HUDEP-2 (cell line): ENCODE measurements at regions not wholly inside any gene's neighbourhood (a gene's known extent, or its start where the extent isn't known, plus 50 kb on each side); places are given as distances from the start of the nearest gene placed in this dataset.

ENCODE experiments used
- DNase-seq, 76 experiments: peaks; one replicate each; lab custom pipeline; 2025; ENCODE audit not compliant: unreplicated experiment in 76 of 76; lab: John Stamatoyannopoulos, UW

DNA sequence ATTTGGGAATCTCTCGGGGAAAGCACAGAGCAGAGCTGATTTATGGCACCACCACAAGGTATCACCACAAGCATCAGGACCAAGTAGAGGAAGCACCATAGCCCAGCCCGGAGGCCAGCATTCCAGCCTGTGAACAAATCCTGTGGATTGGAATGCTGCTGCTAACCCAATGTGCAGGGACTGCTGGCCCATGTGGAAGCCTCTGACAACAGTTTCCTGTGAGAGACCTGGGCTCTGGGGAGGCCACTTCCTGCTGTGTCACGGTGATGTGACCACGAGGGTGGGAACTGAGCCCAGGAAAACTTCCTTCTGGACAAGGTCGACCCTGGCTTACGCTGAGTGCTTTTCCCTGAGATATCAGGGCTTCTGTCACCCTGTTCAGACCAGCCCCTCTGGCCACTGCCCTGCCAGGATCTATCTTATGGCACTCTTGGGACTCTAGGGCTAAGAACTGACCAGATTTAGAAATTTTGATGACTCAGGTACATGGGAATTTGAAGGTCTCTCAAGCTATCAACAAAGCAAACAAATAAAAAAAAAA is 88.3 kb upstream of the NGF start:
- DNase-seq, result no peak

DNA sequence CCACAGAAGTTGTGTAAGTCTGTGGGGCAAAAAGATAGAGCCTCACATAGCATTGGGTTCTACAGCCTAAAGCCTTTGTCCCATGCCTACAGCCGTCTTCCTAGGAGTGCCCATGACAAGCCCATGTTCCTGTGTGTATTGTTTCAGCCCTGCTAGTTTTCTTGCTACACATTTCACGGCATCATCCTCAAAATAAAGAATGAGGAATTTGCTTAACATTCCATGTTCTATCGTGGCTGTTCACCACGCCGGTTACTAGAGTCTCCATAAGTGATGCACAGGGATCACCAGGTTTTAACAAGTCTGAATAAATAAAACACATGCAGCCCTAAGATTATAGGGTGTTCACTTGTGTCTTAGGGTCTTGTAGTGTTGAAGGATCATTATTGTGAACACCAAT is 87.4 kb upstream of the NGF start:
- no peak for DNase-seq

DNA sequence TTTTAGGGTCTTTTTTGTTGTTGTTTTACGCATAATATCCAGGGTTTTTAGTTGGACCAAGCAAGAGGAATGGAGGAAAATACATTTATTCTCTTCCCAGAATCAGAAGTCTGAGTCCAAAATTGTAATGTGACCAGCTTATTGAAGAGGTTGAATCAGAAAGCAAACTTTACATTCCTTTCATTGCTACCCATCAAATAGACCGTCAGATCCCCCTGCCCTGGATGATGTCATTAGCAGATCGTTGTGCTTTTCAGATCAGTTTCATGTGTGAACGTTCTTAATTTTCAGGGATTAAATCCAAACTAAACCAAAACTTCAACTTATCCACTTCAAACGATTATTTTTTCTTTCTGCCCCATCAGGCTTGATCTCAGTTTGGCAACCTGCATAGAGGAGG is 85.7 kb upstream of the NGF start:
- no peak for DNase-seq

DNA sequence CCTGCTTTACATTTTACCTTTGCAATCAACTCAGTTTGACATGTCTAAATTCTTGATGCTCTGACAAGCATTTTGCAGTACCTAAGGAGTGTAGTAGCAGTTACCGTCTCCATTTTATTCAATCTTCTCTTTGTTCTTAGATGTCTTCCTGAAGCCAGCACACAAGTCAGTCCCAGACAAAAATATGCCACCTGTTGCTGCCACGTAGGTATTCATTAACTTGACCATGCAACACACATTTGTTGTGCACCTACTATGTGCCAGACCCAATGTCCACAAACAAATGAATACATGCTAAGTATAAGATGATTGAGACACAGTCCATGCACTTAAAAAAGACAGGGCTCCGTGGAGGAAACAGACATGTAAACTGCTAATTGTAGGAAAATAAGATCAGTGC is 81.5 kb upstream of the NGF start:
- DNase-seq, result no peak

DNA sequence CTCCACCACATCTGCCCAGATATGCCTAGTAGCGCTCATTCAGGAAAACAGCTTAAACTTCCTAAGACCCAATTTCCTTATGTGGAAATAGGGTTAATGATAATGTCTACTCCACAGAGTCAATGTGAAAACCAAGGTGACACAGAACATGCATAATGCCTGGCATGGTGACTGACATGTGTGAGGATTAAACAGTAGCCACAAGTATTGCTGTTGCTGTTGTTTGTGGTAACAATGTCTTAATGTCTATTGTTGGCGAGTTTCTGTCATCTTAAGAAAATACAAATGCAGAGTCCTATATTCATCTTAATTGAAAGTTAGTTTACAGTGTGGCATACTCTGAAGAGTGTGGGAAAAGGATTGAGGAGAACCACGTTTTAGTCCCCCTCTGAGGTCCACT is 75.6 kb upstream of the NGF start:
- no peak for DNase-seq

DNA sequence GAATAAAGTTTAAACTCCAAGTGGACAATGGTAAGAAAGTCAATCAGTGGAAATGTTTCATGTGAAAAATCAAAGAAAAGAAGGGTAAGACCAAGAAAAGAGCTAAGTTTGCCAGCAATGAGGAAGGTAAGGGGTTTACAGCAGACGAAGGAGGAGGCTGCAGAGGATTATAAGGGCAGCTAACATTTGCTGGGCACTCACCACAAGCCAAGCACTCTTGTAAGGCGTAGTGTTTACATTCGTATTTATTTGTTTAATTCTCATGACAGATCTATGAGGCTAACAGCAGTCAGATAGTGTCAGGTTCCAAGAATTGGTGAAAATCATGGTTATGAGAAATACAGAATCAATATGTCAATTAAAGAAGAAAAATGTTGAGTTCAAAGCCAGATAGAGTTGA is 75.2 kb upstream of the NGF start:
- DNase-seq, result no peak

DNA sequence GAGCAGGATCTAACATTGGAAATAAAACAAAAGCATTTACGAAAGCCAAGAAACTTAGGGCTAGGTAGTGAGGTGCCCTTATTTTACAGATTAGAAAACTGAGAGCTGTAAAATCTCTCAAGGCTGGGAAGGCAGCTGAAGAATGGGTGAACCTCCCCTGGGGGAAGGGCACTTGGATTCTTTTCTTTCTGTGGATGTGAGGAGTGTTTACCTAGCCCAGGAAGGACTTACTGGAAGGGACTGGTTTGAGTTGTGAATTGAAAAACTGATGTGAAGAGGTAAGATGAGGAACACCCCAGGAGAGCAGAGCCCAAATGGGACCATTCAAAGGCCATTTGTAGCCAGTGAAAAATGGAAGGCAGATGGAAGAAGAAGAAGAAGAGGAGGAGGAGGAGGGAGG is 74.7 kb upstream of the NGF start:
- DNase-seq, result no peak

DNA sequence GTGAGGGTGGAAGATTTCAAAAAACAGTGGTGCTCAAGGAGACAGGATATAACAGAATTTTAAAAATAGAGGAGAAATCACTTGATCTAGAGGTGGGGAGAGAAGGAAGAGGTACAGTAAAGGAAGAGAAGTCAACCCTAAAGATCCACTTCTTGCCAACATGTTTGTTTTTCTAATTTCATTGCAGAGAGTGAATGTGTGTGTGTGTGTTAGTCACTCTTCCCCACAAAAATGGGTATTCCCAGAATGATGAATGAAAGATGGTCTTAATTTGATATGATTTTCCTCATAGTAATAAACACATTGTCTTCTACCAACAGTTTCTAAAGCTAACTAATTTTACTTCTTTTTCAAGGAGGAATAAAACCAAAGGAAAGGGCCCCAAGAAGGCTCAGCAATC is 74.2 kb upstream of the NGF start:
- DNase-seq, result no peak

DNA sequence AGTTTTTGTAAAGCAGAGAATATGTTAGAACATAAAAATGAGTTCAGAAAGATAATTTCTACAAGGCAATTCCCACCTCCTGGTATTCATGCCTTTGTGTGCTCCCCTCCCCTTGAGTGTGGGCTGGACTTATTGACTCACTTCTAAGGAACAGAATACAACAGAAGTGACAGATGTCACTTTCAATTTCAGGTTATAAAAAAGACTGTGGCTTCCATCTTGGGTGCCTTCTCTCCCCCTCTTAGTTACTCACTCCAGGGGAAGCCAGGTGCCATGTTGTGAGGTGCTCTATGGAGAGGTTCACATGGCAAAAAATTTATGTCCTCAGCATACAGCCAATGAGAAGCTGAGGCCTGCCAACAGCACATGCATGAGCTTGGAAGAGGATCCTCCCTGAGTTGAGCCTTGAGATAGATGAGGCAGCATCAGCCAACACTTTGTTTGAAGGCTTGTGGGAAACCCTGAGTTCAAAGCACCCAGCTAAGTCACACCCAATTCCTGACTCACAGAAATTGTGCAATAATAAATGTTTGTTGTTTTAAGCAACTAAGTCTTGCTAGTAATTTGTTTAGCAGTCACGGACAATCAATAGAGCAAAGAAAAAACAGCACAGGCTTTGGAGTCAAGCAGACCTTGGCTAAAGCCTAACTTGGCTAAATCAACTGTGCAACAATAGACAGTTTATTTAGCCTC is 73.5 kb upstream of the NGF start:
- DNase-seq, result no peak

DNA sequence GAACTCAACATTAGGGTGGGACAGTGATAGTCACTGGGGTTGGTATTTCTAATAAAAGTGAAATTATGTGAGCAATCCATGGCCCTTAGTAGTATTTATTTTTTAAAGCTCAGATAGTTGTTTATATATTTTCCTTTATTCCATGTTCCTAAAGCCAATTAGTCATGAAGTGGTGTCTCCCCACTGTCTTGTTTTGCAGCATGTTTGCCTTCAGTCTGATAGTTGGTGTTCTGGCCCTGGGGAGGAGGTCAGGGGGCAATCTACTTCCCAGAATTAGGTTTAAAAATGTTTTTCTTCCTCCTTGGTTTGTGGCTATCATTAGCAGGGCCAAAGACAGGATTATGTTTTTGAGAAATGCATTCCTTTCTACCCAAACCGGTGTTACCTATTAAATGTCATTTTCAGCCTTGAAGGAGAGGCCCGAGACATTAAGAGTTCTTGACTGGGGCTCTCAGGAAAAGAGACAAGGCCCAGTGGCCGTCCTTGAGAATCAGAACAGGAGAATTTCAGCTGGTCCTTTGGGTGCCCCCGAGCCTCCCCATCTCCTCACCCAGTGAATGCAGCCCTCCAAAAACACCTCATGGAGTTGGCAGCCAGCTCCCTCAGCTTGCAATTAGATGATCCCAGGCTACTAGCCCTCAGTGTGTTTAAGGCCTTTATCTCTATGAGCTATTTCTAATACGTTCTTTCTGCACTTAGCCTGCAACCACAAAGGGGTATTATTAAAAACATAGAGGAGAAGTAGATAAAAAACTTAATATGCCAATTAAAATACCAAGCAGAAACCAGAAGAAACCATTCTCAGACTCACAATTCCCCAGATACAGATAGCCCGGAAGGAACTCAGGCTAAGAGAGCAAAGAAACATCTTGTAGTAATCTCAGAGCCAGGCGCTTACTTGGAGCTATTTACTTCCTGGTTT is 71.3 kb upstream of the NGF start:
- no peak for DNase-seq

DNA sequence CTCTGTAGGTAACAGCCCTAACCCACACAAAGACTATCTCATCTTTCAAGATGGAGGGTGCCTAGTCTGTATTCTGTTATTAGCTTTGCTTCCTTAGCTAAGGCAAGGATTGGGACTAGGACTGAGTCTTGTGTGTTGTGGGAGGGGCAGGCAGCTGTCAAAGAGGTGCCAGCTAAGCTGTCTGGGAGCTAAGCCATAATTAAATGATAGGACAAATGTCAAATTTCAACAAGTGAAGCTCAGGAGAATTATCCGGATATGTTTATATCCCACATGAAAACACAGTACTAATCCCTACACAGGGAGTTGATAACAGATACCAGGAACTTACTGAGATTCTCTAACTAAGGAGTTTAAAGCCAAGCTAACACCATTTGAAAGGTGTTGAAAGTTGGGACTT is 70.5 kb upstream of the NGF start:
- no peak for DNase-seq

DNA sequence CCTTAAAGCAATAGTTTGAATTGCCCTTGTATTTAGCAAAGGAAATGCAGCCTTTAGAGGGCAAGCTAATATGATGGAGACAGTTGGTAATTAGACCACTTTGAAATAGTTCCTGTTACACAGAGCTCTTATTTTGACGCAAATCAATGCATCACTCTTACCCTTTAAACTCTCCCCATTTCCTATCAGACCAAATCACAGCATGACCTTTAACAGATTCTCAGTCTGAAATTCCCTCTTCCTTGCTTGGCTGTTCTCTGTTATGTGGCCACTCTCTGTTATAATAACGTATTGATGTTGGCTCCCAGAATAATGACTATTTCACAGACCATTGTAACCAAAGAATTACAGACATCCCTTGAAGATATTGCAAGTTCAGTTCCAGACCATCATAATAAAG is 66.9 kb upstream of the NGF start:
- no peak for DNase-seq

DNA sequence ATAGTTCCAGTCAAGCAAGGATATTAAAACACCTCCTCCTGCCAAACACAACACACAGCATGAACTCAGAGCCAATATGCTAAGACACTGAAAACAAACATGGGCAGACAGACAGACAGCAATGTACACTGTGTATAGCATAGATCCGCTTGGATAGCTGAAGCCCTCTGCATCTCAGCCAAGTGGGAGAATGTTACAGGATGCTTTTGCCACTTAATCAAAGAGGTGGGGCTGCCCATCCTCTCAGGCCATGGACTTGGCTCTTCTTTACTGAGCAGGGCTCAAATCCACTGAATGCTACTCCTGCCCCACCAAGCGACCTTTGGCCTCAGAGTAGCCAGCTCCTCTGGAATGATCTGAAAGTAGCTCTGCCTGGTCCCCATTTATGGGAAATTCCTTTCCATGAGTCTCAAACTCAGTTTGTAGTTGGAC is 64.7 kb upstream of the NGF start:
- DNase-seq, result no peak

DNA sequence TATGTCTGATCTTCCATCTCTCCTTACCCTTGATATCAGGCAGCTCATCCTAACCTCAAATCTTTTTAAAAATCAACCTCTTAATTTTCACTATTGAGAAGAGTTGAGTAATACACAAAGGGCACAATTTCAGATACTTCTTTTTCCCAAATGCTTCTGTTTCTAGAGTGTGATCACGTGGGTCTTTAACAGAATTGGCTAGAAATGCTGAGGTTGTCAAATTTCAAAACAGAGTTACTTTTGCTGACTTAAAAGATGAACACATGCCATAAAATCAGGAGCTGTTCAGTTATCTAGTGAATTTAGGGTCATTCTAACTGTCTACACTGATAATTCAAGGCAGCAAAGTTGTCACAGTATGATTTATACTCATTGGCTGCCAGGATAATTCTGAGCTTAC is 63.6 kb upstream of the NGF start:
- DNase-seq, result no peak

DNA sequence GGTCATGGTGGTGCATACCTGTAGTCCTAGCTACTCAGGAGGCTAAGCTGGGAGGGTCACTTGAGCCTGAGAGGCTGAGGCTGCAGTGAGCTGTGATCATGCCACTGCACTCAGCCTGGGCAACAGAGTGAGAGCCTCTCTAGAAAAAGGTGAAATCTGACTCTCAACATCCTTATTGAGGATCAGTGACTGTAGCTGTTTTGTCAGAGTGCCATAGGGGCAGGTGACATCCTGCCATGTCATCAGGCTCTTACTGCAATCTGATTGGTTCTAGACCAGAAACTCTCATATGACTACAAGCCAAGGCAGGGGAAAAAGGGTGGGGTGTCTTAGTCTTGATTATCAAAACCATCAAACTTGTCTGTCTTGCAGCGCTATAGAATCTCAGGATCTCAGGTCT is 62.8 kb upstream of the NGF start:
- DNase-seq, result no peak

DNA sequence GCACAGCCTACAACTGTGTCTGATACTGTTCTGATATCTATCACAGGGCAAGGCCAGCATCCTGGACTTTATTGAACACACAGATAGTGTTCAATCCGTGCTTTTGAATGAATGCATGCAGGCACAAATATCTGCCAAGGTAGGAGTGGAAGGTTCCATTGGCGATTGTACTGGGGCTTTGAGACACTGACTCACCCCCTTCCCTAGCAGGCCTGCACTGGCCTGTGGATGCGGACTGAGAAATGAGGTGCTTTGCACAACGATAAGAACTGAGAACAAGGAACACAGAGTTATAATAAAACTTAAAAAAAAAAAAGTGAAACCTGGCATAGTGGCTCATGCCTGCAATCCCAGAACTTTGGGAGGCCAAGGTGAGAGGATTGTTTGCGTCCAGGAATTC is 62.4 kb upstream of the NGF start:
- DNase-seq, result no peak

DNA sequence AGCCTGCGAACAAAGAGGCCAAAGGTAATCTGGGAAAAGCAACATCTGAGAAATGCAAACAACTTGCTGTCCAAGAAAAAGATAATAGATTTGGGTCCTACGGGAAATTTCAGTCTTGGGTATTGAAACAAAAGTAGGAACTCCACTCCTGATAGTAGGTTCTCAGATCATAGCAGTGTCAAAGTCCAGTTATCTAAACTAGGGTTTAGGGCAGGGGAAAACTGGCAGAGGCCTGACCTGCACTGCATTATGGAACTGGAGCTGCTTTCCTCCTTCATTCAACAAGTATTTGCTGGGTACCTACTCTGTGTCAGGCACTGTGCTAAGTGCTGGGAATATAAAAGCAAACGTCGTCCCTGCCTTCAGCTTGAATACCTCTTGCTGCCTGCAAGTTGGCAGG is 60.7 kb upstream of the NGF start:
- DNase-seq, result no peak
